T-helper 2 cell treated with Interferon-gamma antibody and Interleukin-4, amounts not matched to agents 5 μg/mL and 100 μg/mL, for 36 hours (primary cell): ENCODE measurements at regions not wholly inside any gene's neighbourhood (a gene's known extent, or its start where the extent isn't known, plus 50 kb on each side); places are given as distances from the start of the nearest gene placed in this dataset.

Source experiments
- DNase-seq: peaks from one replicate; pipeline ENCODE4 v3.0.0; 2021; ENCODE audit warnings: low spot score
- H3K27ac Mint-ChIP-seq: one replicate; pipeline ENCODE4 v1.8.0; 2021; ENCODE audit warnings: mild to moderate bottlenecking, mixed read lengths
- H3K27me3 Mint-ChIP-seq: one replicate; pipeline ENCODE4 v1.8.0; 2021; ENCODE audit warnings: low read depth, mixed read lengths
- H3K36me3 Mint-ChIP-seq: one replicate; pipeline ENCODE4 v1.8.0; 2021; ENCODE audit warnings: low read depth, mixed read lengths
- H3K4me1 Mint-ChIP-seq: one replicate; pipeline ENCODE4 v1.8.0; 2021; ENCODE audit warnings: low read depth, mixed read lengths
- H3K4me3 Mint-ChIP-seq: one replicate; pipeline ENCODE4 v1.8.0; 2022; ENCODE audit warnings: mild to moderate bottlenecking, moderate library complexity, mixed read lengths
- H3K9me3 Mint-ChIP-seq: one replicate; pipeline ENCODE4 v1.8.0; 2021; ENCODE audit warnings: mixed read lengths

DNA sequence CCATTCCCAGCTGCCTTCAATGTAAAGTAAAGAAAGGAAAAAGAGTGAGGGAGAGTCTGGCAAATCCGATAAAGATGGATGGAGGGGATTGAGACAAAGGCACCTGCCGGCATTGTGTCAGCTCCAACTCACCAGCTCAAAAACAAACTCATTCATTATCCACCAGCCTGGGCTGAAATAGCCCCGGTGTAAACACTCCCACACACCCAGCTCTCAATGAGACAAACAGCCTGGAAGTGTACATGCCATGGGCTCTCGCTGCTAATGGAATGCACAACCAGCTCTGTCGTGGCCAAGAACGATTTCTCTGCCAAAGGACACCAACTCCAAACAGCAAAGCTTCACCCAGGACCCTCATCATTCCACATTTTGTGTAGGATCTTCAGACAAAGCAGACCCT lies 89.3 kb upstream of the OPCML start:
- no peaks in the 10 kb centered on the region for H3K36me3 Mint-ChIP-seq
- H3K4me1 Mint-ChIP-seq = no peaks in the 10 kb centered on the region
- H3K9me3 Mint-ChIP-seq = no peaks in the 10 kb centered on the region
- H3K4me3 Mint-ChIP-seq = no peak overlapping the region
- no peak overlapping the region for H3K27ac Mint-ChIP-seq
- DNase-seq = no peak
- H3K27me3 Mint-ChIP-seq = no peaks in the 10 kb centered on the region

- no peak overlapping the region for H3K4me3 Mint-ChIP-seq
- H3K27me3 Mint-ChIP-seq = no peaks in the 10 kb centered on the region
- H3K27ac Mint-ChIP-seq = no peak overlapping the region
- H3K36me3 Mint-ChIP-seq = no peaks in the 10 kb centered on the region
- no peaks in the 10 kb centered on the region for H3K9me3 Mint-ChIP-seq
- DNase-seq = no peak
- no peaks in the 10 kb centered on the region for H3K4me1 Mint-ChIP-seq
Observed at GRCh38 chr11:133619973-133620372, 87.7 kb upstream of the OPCML start.

DNA sequence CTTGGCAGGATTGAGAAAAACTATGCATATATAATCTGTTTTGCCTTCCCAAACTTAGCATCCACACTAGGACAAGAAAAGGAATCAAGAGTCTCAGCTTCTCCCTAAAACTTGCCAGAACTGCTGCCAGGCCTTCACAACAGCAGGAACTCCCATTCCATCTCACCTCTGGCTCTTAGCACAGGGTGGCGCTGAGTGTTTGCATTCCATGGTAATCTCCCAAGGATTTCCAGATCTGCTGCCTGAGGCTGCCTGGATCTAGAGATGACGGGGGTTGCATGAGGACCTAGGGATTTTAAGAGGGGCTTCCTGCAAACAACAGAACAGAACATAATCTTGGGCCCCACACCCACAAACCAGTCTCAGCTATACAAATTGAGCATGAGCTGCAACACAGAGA lies 87.1 kb upstream of the OPCML start:
- H3K27ac Mint-ChIP-seq = no peak overlapping the region

DNA sequence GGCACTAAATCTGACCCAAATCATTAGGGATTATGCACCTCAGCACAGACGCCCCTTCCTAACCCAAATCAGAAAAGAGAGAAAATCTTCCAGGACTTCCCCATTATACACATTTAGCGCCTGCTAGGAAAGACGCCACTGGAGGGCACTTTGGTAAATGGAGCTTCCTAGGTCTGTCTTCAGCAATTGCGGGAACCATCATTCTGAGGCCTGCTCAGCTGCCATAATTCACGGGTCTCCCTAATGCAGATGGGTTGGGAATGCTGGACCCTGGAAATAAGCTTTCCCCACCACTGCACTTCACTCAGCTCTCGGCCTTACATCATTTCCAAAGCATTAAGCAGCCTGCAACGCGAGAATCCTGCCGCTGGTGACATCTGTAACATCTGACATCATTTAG lies 86.2 kb upstream of the OPCML start:
- no peak for DNase-seq
- Mint-ChIP-seq H3K4me1 (no peaks in the 10 kb centered on the region), H3K4me3 (no peak overlapping the region), H3K9me3 (no peaks in the 10 kb centered on the region), H3K27ac (no peak overlapping the region), H3K36me3 (no peaks in the 10 kb centered on the region), H3K27me3 (no peaks in the 10 kb centered on the region)

More for the DNA sequence above, 87.1 kb upstream of the OPCML start:
- H3K4me3 Mint-ChIP-seq = no peak overlapping the region
- no peaks in the 10 kb centered on the region for H3K36me3 Mint-ChIP-seq
- no peak for DNase-seq
- no peaks in the 10 kb centered on the region for H3K4me1 Mint-ChIP-seq
- no peaks in the 10 kb centered on the region for H3K27me3 Mint-ChIP-seq
- H3K9me3 Mint-ChIP-seq = no peaks in the 10 kb centered on the region

GRCh38 chr11:133608496-133608895 lies 76.2 kb upstream of the OPCML start:
- H3K9me3 Mint-ChIP-seq = peaks cover 7% of the 10 kb centered on the region
- no peaks in the 10 kb centered on the region for H3K27me3 Mint-ChIP-seq
- no peaks in the 10 kb centered on the region for H3K4me1 Mint-ChIP-seq
- no peak overlapping the region for H3K4me3 Mint-ChIP-seq
- DNase-seq = no peak
- no peak overlapping the region for H3K27ac Mint-ChIP-seq
- no peaks in the 10 kb centered on the region for H3K36me3 Mint-ChIP-seq

GRCh38 chr11:133606124-133606523 lies 73.8 kb upstream of the OPCML start:
- Mint-ChIP-seq H3K4me1 (no peaks in the 10 kb centered on the region), H3K4me3 (no peak overlapping the region), H3K9me3 (peaks cover 3% of the 10 kb centered on the region), H3K27ac (no peak overlapping the region), H3K36me3 (no peaks in the 10 kb centered on the region), H3K27me3 (no peaks in the 10 kb centered on the region)
- DNase-seq = no peak

- Mint-ChIP-seq H3K9me3 (no peaks in the 10 kb centered on the region), H3K4me1 (no peaks in the 10 kb centered on the region), H3K36me3 (no peaks in the 10 kb centered on the region), H3K4me3 (no peak overlapping the region), H3K27ac (no peak overlapping the region), H3K27me3 (no peaks in the 10 kb centered on the region)
- DNase-seq = no peak
Observed at GRCh38 chr11:133605482-133605881, 73.2 kb upstream of the OPCML start.

DNA sequence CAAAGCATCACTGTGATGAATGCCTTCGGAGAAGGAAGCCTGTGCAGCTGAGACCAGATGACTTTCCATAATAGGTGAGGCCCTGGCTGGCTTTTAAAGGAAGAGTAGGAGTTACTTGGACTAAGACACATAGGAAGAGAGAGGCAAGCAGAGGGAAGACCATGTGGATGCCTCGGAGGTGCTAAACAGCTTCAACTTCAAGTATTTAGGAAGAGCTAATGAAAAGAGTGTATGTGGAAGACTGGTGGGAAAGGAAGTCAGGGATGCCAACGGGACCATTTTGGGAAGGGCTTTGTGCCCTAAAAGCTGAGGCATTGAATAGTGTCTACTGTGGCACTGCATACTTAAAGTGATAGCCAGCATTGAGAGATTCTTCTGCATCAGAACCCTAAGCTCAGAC lies 69.3 kb upstream of the OPCML start:
- Mint-ChIP-seq H3K4me1 (no peaks in the 10 kb centered on the region), H3K36me3 (no peaks in the 10 kb centered on the region), H3K27me3 (no peaks in the 10 kb centered on the region), H3K27ac (no peak overlapping the region), H3K9me3 (no peaks in the 10 kb centered on the region), H3K4me3 (no peak overlapping the region)
- DNase-seq = no peak

- Mint-ChIP-seq H3K27me3 (no peaks in the 10 kb centered on the region), H3K9me3 (no peaks in the 10 kb centered on the region), H3K27ac (no peak overlapping the region), H3K4me3 (no peak overlapping the region), H3K4me1 (no peaks in the 10 kb centered on the region), H3K36me3 (no peaks in the 10 kb centered on the region)
- no peak for DNase-seq
Observed at GRCh38 chr11:133600786-133601185, 68.5 kb upstream of the OPCML start.

- Mint-ChIP-seq H3K36me3 (no peaks in the 10 kb centered on the region), H3K27ac (no peak overlapping the region), H3K4me3 (no peak overlapping the region), H3K27me3 (no peaks in the 10 kb centered on the region), H3K4me1 (no peaks in the 10 kb centered on the region), H3K9me3 (no peaks in the 10 kb centered on the region)
- no peak for DNase-seq
Observed at GRCh38 chr11:133600306-133600705, 68.0 kb upstream of the OPCML start.

DNA sequence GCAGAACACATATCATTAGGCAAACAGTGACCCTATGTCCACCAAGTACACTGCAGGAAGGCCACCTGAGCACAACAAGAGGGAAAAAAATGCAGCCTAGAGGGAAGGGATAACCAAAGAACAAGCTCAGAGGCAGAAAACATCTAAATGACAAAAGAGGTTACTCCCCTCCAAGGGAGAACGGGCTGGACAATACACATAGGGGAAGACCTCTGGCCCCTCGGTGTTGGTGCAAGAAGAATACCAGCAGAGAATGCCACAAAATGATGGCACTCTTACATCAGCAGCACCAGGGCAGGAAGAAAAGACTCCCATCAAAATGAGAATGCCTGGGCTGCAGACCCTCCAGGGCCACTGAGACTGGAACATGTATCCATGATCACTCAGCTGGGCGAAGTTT lies 66.6 kb upstream of the OPCML start:
- Mint-ChIP-seq H3K36me3 (no peaks in the 10 kb centered on the region), H3K4me1 (no peaks in the 10 kb centered on the region)

GRCh38 chr11:133597236-133597635 lies 64.9 kb upstream of the OPCML start:
- Mint-ChIP-seq H3K9me3 (no peaks in the 10 kb centered on the region), H3K27ac (no peak overlapping the region), H3K4me1 (no peaks in the 10 kb centered on the region), H3K36me3 (no peaks in the 10 kb centered on the region), H3K4me3 (no peak overlapping the region), H3K27me3 (no peaks in the 10 kb centered on the region)
- DNase-seq = no peak

More for the DNA sequence above, 66.6 kb upstream of the OPCML start:
- Mint-ChIP-seq H3K4me3 (no peak overlapping the region), H3K27me3 (no peaks in the 10 kb centered on the region), H3K9me3 (no peaks in the 10 kb centered on the region), H3K27ac (no peak overlapping the region)
- DNase-seq = no peak

DNA sequence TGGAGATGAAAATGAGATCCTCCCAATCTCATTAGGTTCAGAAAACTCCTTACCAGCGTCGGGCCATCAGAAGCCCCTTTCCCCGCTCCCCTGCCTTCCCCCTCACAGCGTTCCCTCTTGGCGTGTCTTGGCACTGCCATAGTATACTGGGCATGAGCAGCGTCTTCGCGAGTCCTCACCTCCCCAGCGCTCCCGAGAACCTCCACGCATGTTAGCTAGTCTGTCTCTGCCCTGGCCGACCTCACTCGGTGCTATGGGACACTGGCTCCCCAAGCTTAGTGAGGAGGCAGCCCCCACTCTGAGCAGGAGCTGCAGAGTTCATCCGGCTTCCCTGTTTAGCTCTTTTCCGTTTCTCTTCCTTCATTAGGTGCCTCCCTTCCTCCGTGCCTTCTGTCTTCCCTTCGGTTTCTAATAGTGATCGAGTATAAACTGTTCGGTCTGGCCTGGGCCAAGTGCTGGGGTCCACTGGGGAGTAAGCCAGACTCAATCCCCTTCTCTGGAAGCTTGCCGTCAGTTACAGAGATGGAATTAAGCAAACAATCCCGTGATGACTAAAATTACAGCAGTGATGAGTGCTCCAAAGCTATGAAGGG lies 63.8 kb upstream of the OPCML start:
- Mint-ChIP-seq H3K4me3 (no peak overlapping the region), H3K27me3 (no peaks in the 10 kb centered on the region), H3K9me3 (no peaks in the 10 kb centered on the region), H3K27ac (no peak overlapping the region), H3K36me3 (no peaks in the 10 kb centered on the region), H3K4me1 (no peaks in the 10 kb centered on the region)
- DNase-seq = no peak

- Mint-ChIP-seq H3K27ac (no peak overlapping the region), H3K9me3 (no peaks in the 10 kb centered on the region), H3K4me3 (no peak overlapping the region), H3K27me3 (no peaks in the 10 kb centered on the region), H3K4me1 (no peaks in the 10 kb centered on the region), H3K36me3 (no peaks in the 10 kb centered on the region)
- DNase-seq = no peak
Observed at GRCh38 chr11:133593036-133593435, 60.7 kb upstream of the OPCML start.

DNA sequence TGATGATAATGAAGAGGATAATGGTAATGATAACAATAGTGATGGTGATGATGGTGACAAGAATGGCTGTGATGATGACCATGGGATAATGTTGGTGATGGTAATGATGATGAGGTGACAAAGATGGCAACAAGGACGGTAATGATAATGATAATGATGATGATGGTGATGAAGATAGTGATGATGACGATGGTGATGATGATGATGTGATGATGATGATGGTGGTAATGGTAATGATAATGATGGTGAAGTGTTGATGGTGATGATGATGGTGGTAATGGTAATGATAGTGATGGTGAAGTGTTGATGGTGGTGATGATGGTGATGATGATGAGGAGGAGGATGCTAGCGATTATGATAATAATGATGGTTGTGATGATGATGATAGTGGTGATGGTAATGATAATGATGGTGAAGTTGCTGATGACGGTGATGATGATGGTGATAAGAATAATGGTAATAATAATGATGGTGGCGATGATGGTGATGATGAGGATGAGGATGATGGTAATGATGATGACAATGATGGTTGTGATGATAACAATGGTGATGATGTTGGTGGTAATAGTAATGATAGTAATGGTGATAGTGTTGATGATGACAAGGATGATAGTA lies 54.7 kb upstream of the OPCML start:
- Mint-ChIP-seq H3K9me3 (no peaks in the 10 kb centered on the region), H3K36me3 (no peaks in the 10 kb centered on the region), H3K4me1 (no peaks in the 10 kb centered on the region), H3K27ac (no peak overlapping the region), H3K4me3 (no peak overlapping the region), H3K27me3 (no peaks in the 10 kb centered on the region)
- no peak for DNase-seq
